ENCODE measurements at regions not wholly inside any gene's neighbourhood (a gene's known extent, or its start where the extent isn't known, plus 50 kb on each side); places are given as distances from the start of the nearest gene placed in this dataset.

GRCh38 chr5:152226191-152226590, 178.9 kb downstream of the NMUR2 start:
- no peak for TF ChIP-seq CSRNP3 (CRISPR knock-in tag; IDR thresholded peaks at IDR 0.05)
- TF ChIP-seq ESRRG (CRISPR knock-in tag; IDR thresholded peaks at IDR 0.05), result no peak
- TF ChIP-seq ARNTL (CRISPR knock-in tag; IDR thresholded peaks at IDR 0.05; ENCODE audit: borderline replicate concordance, low read depth), result no peak
- TF ChIP-seq, protein P1, sequence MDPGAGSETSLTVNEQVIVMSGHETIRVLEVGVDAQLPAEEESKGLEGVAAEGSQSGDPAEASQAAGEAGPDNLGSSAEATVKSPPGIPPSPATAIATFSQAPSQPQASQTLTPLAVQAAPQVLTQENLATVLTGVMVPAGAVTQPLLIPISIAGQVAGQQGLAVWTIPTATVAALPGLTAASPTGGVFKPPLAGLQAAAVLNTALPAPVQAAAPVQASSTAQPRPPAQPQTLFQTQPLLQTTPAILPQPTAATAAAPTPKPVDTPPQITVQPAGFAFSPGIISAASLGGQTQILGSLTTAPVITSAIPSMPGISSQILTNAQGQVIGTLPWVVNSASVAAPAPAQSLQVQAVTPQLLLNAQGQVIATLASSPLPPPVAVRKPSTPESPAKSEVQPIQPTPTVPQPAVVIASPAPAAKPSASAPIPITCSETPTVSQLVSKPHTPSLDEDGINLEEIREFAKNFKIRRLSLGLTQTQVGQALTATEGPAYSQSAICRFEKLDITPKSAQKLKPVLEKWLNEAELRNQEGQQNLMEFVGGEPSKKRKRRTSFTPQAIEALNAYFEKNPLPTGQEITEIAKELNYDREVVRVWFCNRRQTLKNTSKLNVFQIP (CRISPR knock-in tag; IDR thresholded peaks at IDR 0.05; ENCODE audit: borderline replicate concordance, low read depth), result no peak
- TF ChIP-seq ZNF565 (CRISPR knock-in tag; conservative IDR thresholded peaks at IDR 0.05; ENCODE audit: low read depth), result no peak
- TF ChIP-seq ZFP3 (CRISPR knock-in tag; IDR thresholded peaks at IDR 0.05), result no peak
- TF ChIP-seq TSHZ2 (CRISPR knock-in tag; IDR thresholded peaks at IDR 0.05), result no peak
- no peak for ATAC-seq

- ATAC-seq, result no peak
Observed at GRCh38 chr5:152221721-152222629, 183.1 kb downstream of the NMUR2 start.

DNA sequence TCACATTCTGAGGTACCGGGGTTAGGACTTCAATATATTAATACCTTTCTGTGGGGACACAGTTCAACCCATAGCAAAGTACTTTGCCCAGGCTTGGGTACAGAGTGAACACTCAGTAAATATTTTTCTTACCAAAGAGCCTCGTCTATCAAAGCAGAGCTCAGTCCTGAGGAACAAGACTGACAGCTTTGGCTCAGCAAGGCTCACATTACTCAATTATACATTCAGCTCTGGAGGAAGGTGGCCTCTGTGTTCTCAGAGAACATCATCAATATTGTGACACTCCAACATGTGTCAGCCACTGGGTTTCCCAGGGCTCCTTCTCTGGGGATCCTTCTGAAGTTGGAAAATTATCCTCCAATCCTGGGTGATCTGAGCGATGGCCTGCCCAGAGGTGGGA, 186.4 kb downstream of the NMUR2 start:
- ATAC-seq, result no peak
- no peak for TF ChIP-seq ISL1 (CRISPR knock-in tag; IDR thresholded peaks at IDR 0.05)
- no peak for TF ChIP-seq TOX (CRISPR knock-in tag; IDR thresholded peaks at IDR 0.05; ENCODE audit: borderline replicate concordance)
- TF ChIP-seq CSRNP3 (CRISPR knock-in tag; IDR thresholded peaks at IDR 0.05), result no peak

More at GRCh38 chr5:152221721-152222629, 183.1 kb downstream of the NMUR2 start:
- no peak for TF ChIP-seq SNAI2 (CRISPR knock-in tag; IDR thresholded peaks at IDR 0.05)
- no peak for TF ChIP-seq ARNTL (CRISPR knock-in tag; IDR thresholded peaks at IDR 0.05; ENCODE audit: borderline replicate concordance, low read depth)
- no peak for TF ChIP-seq GLIS3 (CRISPR knock-in tag; IDR thresholded peaks at IDR 0.05)

GRCh38 chr5:152205804-152206203, 199.3 kb downstream of the NMUR2 start:
- no peak for ATAC-seq
- TF ChIP-seq OSR1 (CRISPR knock-in tag; IDR thresholded peaks at IDR 0.05) (no peak), CSRNP3 (CRISPR knock-in tag; IDR thresholded peaks at IDR 0.05) (no peak), TOX (CRISPR knock-in tag; IDR thresholded peaks at IDR 0.05; ENCODE audit: borderline replicate concordance) (no peak), ESRRG (CRISPR knock-in tag; IDR thresholded peaks at IDR 0.05) (no peak), TCF4 (CRISPR knock-in tag; IDR thresholded peaks at IDR 0.05; ENCODE audit: borderline replicate concordance) (no peak), ZNF70 (CRISPR knock-in tag; IDR thresholded peaks at IDR 0.05) (no peak), PPARA (CRISPR knock-in tag; IDR thresholded peaks at IDR 0.05; ENCODE audit: borderline replicate concordance) (no peak), GLIS3 (CRISPR knock-in tag; IDR thresholded peaks at IDR 0.05) (no peak), SNAI2 (CRISPR knock-in tag; IDR thresholded peaks at IDR 0.05) (no peak), ZNF8 (CRISPR knock-in tag; IDR thresholded peaks at IDR 0.05) (no peak), RARB (CRISPR knock-in tag; IDR thresholded peaks at IDR 0.05) (no peak), TSHZ2 (CRISPR knock-in tag; IDR thresholded peaks at IDR 0.05) (no peak), CSDC2 (CRISPR knock-in tag; IDR thresholded peaks at IDR 0.05) (no peak), ZFP3 (CRISPR knock-in tag; IDR thresholded peaks at IDR 0.05) (no peak), BACH2 (CRISPR knock-in tag; IDR thresholded peaks at IDR 0.05; ENCODE audit: borderline replicate concordance) (no peak)
- TF ChIP-seq, protein P1 (CRISPR knock-in tag; IDR thresholded peaks at IDR 0.05; ENCODE audit: borderline replicate concordance, low read depth), result no peak
